Calu3 (cell line): ENCODE measurements at regions not wholly inside any gene's neighbourhood (a gene's known extent, or its start where the extent isn't known, plus 50 kb on each side); places are given as distances from the start of the nearest gene placed in this dataset.

Experiments
- BruUV-seq: library from RNA; stranded (reverse); fragments of 400-500 nt; replicated peaks from 2 replicates; lab custom pipeline; 2021; lab: Mats Ljungman, UMichigan
- CTCF ChIA-PET: fragments of 300-600 bp; sonication (Branson Sonifier 250); formaldehyde crosslinking; loops from one replicate; lab custom pipeline; 2022; ENCODE audit warnings: antibody characterized with exemption; lab: Charles Lee
- DNase-seq: peaks from one replicate; pipeline ENCODE4 v3.0.0; 2022
- H3K27ac Mint-ChIP-seq: one replicate; pipeline ENCODE4 v1.8.0; 2022; ENCODE audit warnings: mixed read lengths; ENCODE audit not compliant: unreplicated experiment
- H3K27me3 Mint-ChIP-seq: one replicate; pipeline ENCODE4 v1.8.0; 2022; ENCODE audit warnings: mixed read lengths; ENCODE audit not compliant: unreplicated experiment
- H3K36me3 Mint-ChIP-seq: one replicate; pipeline ENCODE4 v1.8.0; 2022; ENCODE audit warnings: mild to moderate bottlenecking, moderate library complexity, mixed read lengths; ENCODE audit not compliant: insufficient read depth, unreplicated experiment
- H3K4me1 Mint-ChIP-seq: one replicate; pipeline ENCODE4 v1.8.0; 2022; ENCODE audit warnings: mild to moderate bottlenecking, low read depth, mixed read lengths; ENCODE audit not compliant: unreplicated experiment
- H3K4me3 Mint-ChIP-seq: one replicate; pipeline ENCODE4 v1.8.0; 2022; ENCODE audit warnings: mild to moderate bottlenecking, low read depth, moderate library complexity, mixed read lengths; ENCODE audit not compliant: unreplicated experiment
- H3K9me3 Mint-ChIP-seq: one replicate; pipeline ENCODE4 v1.8.0; 2022; ENCODE audit warnings: low read depth, mixed read lengths; ENCODE audit not compliant: unreplicated experiment
- CTCF ChIP-seq: fragments of 200-600 bp; IDR thresholded peaks from one replicate; pipeline ENCODE4 v1.8.0; 2022; ENCODE audit warnings: antibody characterized with exemption; ENCODE audit not compliant: unreplicated experiment
- intact Hi-C: fragments of 100-400 bp; cut with micrococcal nuclease; formaldehyde crosslinking; loops from one replicate; pipeline ENCODE4 v1.10.0; 2022; ENCODE audit not compliant: unreplicated experiment

- intact Hi-C loops, result no loop called here
- Mint-ChIP-seq H3K27ac (no peak overlapping the region), H3K4me1 (no peaks in the 10 kb centered on the region), H3K4me3 (no peak overlapping the region), H3K9me3 (no peaks in the 10 kb centered on the region), H3K27me3 (no peaks in the 10 kb centered on the region), H3K36me3 (no peaks in the 10 kb centered on the region)
- TF ChIP-seq CTCF, result no peak
- DNase-seq, result no peak
- CTCF ChIA-PET, result no interaction called here
- no TSS peak for BruUV-seq
These were observed 56.9 kb downstream of the SLITRK6 start for GRCh38 chr13:85742355-85742754.

- DNase-seq, result no peak
- no TSS peak for BruUV-seq
- intact Hi-C loops, result no loop called here
- Mint-ChIP-seq H3K36me3 (no peaks in the 10 kb centered on the region), H3K4me3 (no peak overlapping the region), H3K4me1 (no peaks in the 10 kb centered on the region), H3K9me3 (no peaks in the 10 kb centered on the region), H3K27ac (no peak overlapping the region), H3K27me3 (no peaks in the 10 kb centered on the region)
- CTCF ChIA-PET, result no interaction called here
- no peak for TF ChIP-seq CTCF
These were observed 58.2 kb downstream of the SLITRK6 start for GRCh38 chr13:85741017-85741416.

- H3K27me3 Mint-ChIP-seq, result no peaks in the 10 kb centered on the region
- no peak for TF ChIP-seq CTCF
- no peak overlapping the region for H3K4me3 Mint-ChIP-seq
- no peaks in the 10 kb centered on the region for H3K36me3 Mint-ChIP-seq
- BruUV-seq, result no TSS peak
- H3K9me3 Mint-ChIP-seq, result no peaks in the 10 kb centered on the region
- CTCF ChIA-PET, result no interaction called here
- no peaks in the 10 kb centered on the region for H3K4me1 Mint-ChIP-seq
- DNase-seq, result no peak
- intact Hi-C loops, result no loop called here
- H3K27ac Mint-ChIP-seq, result no peak overlapping the region
These were observed 60.4 kb downstream of the SLITRK6 start for GRCh38 chr13:85738696-85739320.

- Mint-ChIP-seq H3K36me3 (no peaks in the 10 kb centered on the region), H3K4me3 (no peak overlapping the region), H3K27ac (no peak overlapping the region), H3K9me3 (no peaks in the 10 kb centered on the region), H3K4me1 (no peaks in the 10 kb centered on the region), H3K27me3 (no peaks in the 10 kb centered on the region)
- no TSS peak for BruUV-seq
- DNase-seq, result no peak
- intact Hi-C loops, result no loop called here
- CTCF ChIA-PET, result no interaction called here
- TF ChIP-seq CTCF, result no peak
These were observed 61.3 kb downstream of the SLITRK6 start for GRCh38 chr13:85737952-85738351.
